NCI-H1092 treated with DMSO at 0.1 percent for 48 hours (cell line): ENCODE measurements at regions not wholly inside any gene's neighbourhood (a gene's known extent, or its start where the extent isn't known, plus 50 kb on each side); places are given as distances from the start of the nearest gene placed in this dataset.

Experiments
- DNase-seq: peaks from one replicate; lab custom pipeline; 2025; lab: John Stamatoyannopoulos, UW

GRCh38 chr4:11914406-11914805 lies 485.7 kb upstream of the HS3ST1 start:
- no peak for DNase-seq

GRCh38 chr4:11912886-11913285 lies 484.2 kb upstream of the HS3ST1 start:
- DNase-seq = no peak

- no peak for DNase-seq
Observed at GRCh38 chr4:11910812-11911211, 482.1 kb upstream of the HS3ST1 start.

- no peak for DNase-seq
Observed at GRCh38 chr4:11908712-11909111, 480.0 kb upstream of the HS3ST1 start.

GRCh38 chr4:11908205-11908604 lies 479.5 kb upstream of the HS3ST1 start:
- DNase-seq = no peak

GRCh38 chr4:11904846-11905739 lies 476.4 kb upstream of the HS3ST1 start:
- no peak for DNase-seq

GRCh38 chr4:11904117-11904535 lies 475.4 kb upstream of the HS3ST1 start:
- no peak for DNase-seq

- no peak for DNase-seq
Observed at GRCh38 chr4:11901089-11901488, 472.4 kb upstream of the HS3ST1 start.

GRCh38 chr4:11900359-11900758 lies 471.7 kb upstream of the HS3ST1 start:
- DNase-seq = no peak

- no peak for DNase-seq
Observed at GRCh38 chr4:11898796-11899195, 470.1 kb upstream of the HS3ST1 start.

- DNase-seq = no peak
Observed at GRCh38 chr4:11895766-11896165, 467.1 kb upstream of the HS3ST1 start.

- no peak for DNase-seq
Observed at GRCh38 chr4:11894977-11895376, 466.3 kb upstream of the HS3ST1 start.

GRCh38 chr4:11894221-11894620 lies 465.5 kb upstream of the HS3ST1 start:
- DNase-seq = no peak

GRCh38 chr4:11889099-11889498 lies 460.4 kb upstream of the HS3ST1 start:
- DNase-seq = no peak

GRCh38 chr4:11881947-11882346 lies 453.3 kb upstream of the HS3ST1 start:
- DNase-seq = no peak

- DNase-seq = no peak
Observed at GRCh38 chr4:11881364-11881763, 452.7 kb upstream of the HS3ST1 start.

GRCh38 chr4:11878241-11878640 lies 449.5 kb upstream of the HS3ST1 start:
- DNase-seq = no peak

GRCh38 chr4:11876104-11876503 lies 447.4 kb upstream of the HS3ST1 start:
- DNase-seq = no peak

- DNase-seq = no peak
Observed at GRCh38 chr4:11869191-11869870, 440.6 kb upstream of the HS3ST1 start.

GRCh38 chr4:11866391-11866790 lies 437.7 kb upstream of the HS3ST1 start:
- DNase-seq = no peak

GRCh38 chr4:11860996-11861395 lies 432.3 kb upstream of the HS3ST1 start:
- DNase-seq = no peak

- DNase-seq = no peak
Observed at GRCh38 chr4:11857881-11858280, 429.2 kb upstream of the HS3ST1 start.

GRCh38 chr4:11847167-11847566 lies 418.5 kb upstream of the HS3ST1 start:
- no peak for DNase-seq
